ENCODE measurements at regions not wholly inside any gene's neighbourhood (a gene's known extent, or its start where the extent isn't known, plus 50 kb on each side); places are given as distances from the start of the nearest gene placed in this dataset.
"Not testable (repeated sequence)": the region's sequence is repeated elsewhere in the genome, so short reads cannot be mapped to it uniquely, and the experiment has no call there.

DNA sequence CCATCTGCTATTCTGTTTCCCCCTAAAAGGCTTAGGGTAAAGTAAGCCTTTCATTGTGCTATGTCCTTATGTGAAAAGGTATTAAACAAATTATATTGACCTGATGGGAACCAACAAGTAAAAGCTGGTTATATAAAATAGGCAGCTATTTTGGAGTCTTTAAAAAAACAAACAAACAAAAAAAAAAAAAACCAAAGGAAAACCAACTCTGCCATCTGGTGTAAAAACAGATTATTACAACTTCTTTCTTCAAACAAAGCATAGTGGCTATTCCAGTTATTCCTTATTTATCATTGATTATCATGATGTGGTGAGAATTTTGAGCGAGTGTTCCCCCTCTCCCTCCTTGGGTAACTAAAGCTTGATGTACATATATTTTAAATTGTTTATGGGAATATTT is 122.3 kb upstream of the FHL2 start:
- Mint-ChIP-seq H3K27me3 (no peaks in the 10 kb centered on the region), H3K36me3 (ENCODE audit: low read depth) (no peaks in the 10 kb centered on the region), H3K27ac (no peak overlapping the region), H3K9me3 (no peaks in the 10 kb centered on the region), H3K4me1 (ENCODE audit: low read depth) (no peaks in the 10 kb centered on the region), H3K4me3 (no peak overlapping the region)
- intact Hi-C loops (cut with micrococcal nuclease): loop anchor here (1.0 kb wide), 1 partner anchor 151 kb away; no protein-coding TSS in a partner anchor

- Mint-ChIP-seq H3K4me1 (ENCODE audit: low read depth) (no peaks in the 10 kb centered on the region), H3K9me3 (no peaks in the 10 kb centered on the region), H3K27me3 (no peaks in the 10 kb centered on the region), H3K27ac (no peak overlapping the region), H3K4me3 (no peak overlapping the region), H3K36me3 (ENCODE audit: low read depth) (no peaks in the 10 kb centered on the region)
- intact Hi-C loops (cut with micrococcal nuclease): no loop called here
These were observed 120.7 kb upstream of the FHL2 start for GRCh38 chr2:105519516-105519915.

GRCh38 chr2:105518897-105519296 is 120.0 kb upstream of the FHL2 start:
- no peaks in the 10 kb centered on the region for H3K27me3 Mint-ChIP-seq
- H3K9me3 Mint-ChIP-seq: no peaks in the 10 kb centered on the region
- no peak overlapping the region for H3K4me3 Mint-ChIP-seq
- H3K36me3 Mint-ChIP-seq (ENCODE audit: low read depth): no peaks in the 10 kb centered on the region
- no peaks in the 10 kb centered on the region for H3K4me1 Mint-ChIP-seq (ENCODE audit: low read depth)
- intact Hi-C loops (cut with micrococcal nuclease): no loop called here
- H3K27ac Mint-ChIP-seq: no peak overlapping the region

DNA sequence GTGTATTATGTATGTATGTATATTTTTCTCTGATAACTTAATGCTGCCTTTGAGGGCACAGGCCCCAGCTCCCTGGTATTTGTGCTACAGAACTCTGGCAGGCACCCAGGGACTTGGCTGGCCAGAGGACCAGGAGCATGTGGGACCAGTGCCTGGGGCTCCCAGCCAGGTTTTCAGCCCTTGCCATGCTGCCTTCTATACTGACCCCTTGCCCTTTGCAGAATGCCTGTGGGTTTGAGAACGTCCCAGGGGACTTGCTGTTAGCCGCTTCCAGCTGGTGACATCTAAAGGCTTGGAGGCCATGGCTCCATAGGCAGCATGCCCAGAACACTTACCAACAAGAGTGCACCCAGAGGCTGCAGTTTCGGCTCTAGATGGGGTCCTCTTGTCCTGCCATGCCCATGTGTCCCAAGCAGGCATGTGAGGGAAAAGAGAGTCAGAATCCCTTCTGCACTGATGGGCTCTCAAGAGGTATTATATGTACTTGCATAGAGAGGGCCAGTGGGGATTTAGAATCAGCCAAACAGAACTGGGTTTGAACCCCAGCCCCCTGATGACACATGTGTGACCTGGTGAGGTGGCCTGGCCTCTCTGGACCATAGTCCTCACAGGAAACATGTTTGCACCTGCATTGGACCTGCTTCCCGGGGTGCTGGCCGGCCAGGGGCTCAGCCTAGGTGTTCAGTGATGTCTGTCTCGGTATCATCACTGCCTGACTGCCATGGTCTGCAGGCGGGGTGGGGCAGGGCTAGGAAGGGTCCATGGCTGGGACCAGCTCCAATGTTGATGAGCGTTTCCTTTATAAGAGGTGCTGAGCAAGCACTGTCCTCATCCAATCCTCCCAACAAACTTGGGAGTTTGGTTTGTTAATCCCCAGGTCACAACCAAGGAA is 119.2 kb upstream of the FHL2 start:
- intact Hi-C loops (cut with micrococcal nuclease): no loop called here
- no peaks in the 10 kb centered on the region for H3K27me3 Mint-ChIP-seq
- no peaks in the 10 kb centered on the region for H3K36me3 Mint-ChIP-seq (ENCODE audit: low read depth)
- H3K9me3 Mint-ChIP-seq: no peaks in the 10 kb centered on the region
- no peaks in the 10 kb centered on the region for H3K4me1 Mint-ChIP-seq (ENCODE audit: low read depth)
- no peak overlapping the region for H3K4me3 Mint-ChIP-seq
- H3K27ac Mint-ChIP-seq: no peak overlapping the region

GRCh38 chr2:105515581-105516415 is 116.9 kb upstream of the FHL2 start:
- Mint-ChIP-seq H3K36me3 (ENCODE audit: low read depth) (no peaks in the 10 kb centered on the region), H3K4me1 (ENCODE audit: low read depth) (no peaks in the 10 kb centered on the region), H3K27me3 (no peaks in the 10 kb centered on the region), H3K4me3 (no peak overlapping the region), H3K9me3 (no peaks in the 10 kb centered on the region), H3K27ac (no peak overlapping the region)
- intact Hi-C loops (cut with micrococcal nuclease): no loop called here

- intact Hi-C loops (cut with micrococcal nuclease): no loop called here
These were observed 115.7 kb upstream of the FHL2 start for GRCh38 chr2:105514576-105514975.

DNA sequence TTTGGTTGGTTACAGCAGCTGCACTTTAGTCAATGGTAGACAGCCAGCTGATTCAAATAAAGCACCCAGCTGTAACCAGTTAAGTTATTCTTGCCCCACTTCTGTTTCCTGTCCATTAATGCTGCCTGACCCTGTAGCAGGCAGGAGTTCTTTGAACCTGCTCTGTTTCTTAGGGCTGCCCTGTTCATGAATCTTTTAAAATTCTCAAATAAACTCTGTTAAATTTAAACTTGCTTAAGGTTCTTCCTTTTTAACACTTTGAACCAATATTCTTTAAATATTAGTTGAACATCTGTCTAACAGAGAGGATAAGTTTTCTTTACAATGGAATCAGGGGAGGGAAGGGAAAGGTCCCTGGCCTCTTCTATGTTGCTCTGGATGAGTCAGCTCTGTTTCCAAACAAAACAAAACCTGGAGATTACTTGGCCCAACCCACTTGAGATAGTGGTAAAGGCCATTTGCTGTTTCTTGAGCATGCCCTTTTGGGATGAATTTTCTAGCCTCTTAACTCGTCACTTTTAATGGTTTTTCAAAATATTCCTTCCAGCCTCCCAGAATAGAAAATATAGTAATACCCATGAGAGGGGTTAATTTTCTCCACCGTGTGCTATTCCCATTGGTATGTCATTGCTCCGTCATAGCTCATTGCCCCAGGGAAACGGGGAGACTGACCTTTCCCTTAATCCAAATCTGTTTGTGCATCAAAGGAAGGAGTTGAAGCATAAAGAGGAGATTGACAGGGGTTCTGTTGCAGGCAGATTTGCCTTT is 112.1 kb upstream of the FHL2 start:
- Mint-ChIP-seq H3K4me3 (no peak overlapping the region), H3K36me3 (ENCODE audit: low read depth) (no peaks in the 10 kb centered on the region), H3K9me3 (no peaks in the 10 kb centered on the region), H3K4me1 (ENCODE audit: low read depth) (no peaks in the 10 kb centered on the region), H3K27me3 (no peaks in the 10 kb centered on the region), H3K27ac (no peak overlapping the region)
- intact Hi-C loops (cut with micrococcal nuclease): no loop called here

More at GRCh38 chr2:105514576-105514975, 115.7 kb upstream of the FHL2 start:
- Mint-ChIP-seq H3K9me3 (no peaks in the 10 kb centered on the region), H3K4me3 (no peak overlapping the region), H3K4me1 (ENCODE audit: low read depth) (no peaks in the 10 kb centered on the region), H3K27ac (no peak overlapping the region), H3K36me3 (ENCODE audit: low read depth) (no peaks in the 10 kb centered on the region), H3K27me3 (no peaks in the 10 kb centered on the region)

GRCh38 chr2:105509269-105510086 is 110.6 kb upstream of the FHL2 start:
- no peaks in the 10 kb centered on the region for H3K27me3 Mint-ChIP-seq
- intact Hi-C loops (cut with micrococcal nuclease): no loop called here
- no peak overlapping the region for H3K4me3 Mint-ChIP-seq

GRCh38 chr2:105506860-105507259 is 108.0 kb upstream of the FHL2 start:
- H3K27ac Mint-ChIP-seq; H3K9me3 Mint-ChIP-seq; H3K36me3 Mint-ChIP-seq (ENCODE audit: low read depth); intact Hi-C loops (cut with micrococcal nuclease); H3K4me3 Mint-ChIP-seq; H3K27me3 Mint-ChIP-seq; H3K4me1 Mint-ChIP-seq (ENCODE audit: low read depth): not testable (repeated sequence)

More at GRCh38 chr2:105509269-105510086, 110.6 kb upstream of the FHL2 start:
- no peak overlapping the region for H3K27ac Mint-ChIP-seq
- no peaks in the 10 kb centered on the region for H3K36me3 Mint-ChIP-seq (ENCODE audit: low read depth)
- no peaks in the 10 kb centered on the region for H3K4me1 Mint-ChIP-seq (ENCODE audit: low read depth)
- H3K9me3 Mint-ChIP-seq: no peaks in the 10 kb centered on the region

DNA sequence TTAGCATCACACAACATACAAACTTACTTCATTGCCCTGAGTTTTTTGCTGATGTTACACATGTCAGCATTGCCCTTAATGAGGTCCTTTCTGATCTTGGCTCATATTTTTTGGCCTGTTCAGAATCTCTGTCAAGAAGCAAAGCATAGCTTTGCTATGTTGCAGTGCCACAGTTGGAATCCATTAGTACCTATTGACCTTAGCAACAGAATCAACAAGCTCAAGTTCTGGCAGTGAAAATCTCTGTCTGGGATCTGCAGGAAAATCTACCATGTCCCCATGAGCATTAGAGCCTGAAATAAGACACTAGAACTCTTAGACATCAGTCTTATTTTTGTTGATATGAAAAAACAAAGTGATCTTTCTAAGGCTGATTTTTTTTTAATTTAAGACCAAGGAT is 105.6 kb upstream of the FHL2 start:
- intact Hi-C loops (cut with micrococcal nuclease): no loop called here
- H3K9me3 Mint-ChIP-seq: no peaks in the 10 kb centered on the region
- no peak overlapping the region for H3K4me3 Mint-ChIP-seq
- H3K27me3 Mint-ChIP-seq: no peaks in the 10 kb centered on the region
- H3K4me1 Mint-ChIP-seq (ENCODE audit: low read depth): no peaks in the 10 kb centered on the region
- no peaks in the 10 kb centered on the region for H3K36me3 Mint-ChIP-seq (ENCODE audit: low read depth)
- no peak overlapping the region for H3K27ac Mint-ChIP-seq

- Mint-ChIP-seq H3K36me3 (ENCODE audit: low read depth) (no peaks in the 10 kb centered on the region), H3K27me3 (no peaks in the 10 kb centered on the region), H3K9me3 (no peaks in the 10 kb centered on the region), H3K4me3 (no peak overlapping the region), H3K4me1 (ENCODE audit: low read depth) (no peaks in the 10 kb centered on the region), H3K27ac (no peak overlapping the region)
- intact Hi-C loops (cut with micrococcal nuclease): no loop called here
These were observed 103.9 kb upstream of the FHL2 start for GRCh38 chr2:105502625-105503334.

DNA sequence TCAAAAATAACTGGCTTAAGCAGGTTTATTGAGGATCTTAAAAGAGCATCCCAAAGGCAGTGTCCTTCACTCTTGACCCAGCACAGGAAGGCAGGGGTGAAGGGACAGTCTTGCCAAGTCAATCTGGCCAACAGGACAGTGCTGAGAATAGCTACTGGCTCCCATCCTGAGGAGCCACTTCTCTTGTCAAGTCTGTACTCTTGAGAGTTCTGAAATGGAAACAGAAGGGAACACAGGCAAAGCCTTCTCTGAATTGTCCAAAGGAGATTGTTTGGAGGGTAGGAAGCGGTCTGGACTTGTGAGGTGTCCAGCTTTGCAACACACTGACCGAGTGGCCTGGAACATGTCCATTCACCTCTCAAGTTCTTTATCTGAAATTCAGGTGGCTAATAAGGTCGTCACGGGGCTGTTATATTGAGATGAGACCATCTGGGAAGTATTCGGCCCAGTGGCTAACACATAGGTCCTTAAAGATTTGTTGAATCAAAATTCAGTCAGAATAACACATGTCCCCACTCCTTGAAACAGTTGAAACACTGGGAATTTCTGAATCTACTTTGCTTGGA is 99.5 kb upstream of the FHL2 start:
- Mint-ChIP-seq H3K9me3 (peaks cover under 1% of the 10 kb centered on the region), H3K4me3 (no peak overlapping the region), H3K27me3 (no peaks in the 10 kb centered on the region), H3K4me1 (ENCODE audit: low read depth) (no peaks in the 10 kb centered on the region), H3K27ac (no peak overlapping the region), H3K36me3 (ENCODE audit: low read depth) (no peaks in the 10 kb centered on the region)
- intact Hi-C loops (cut with micrococcal nuclease): no loop called here

Data from dendritic cell treated with granulocyte-macrophage colony-stimulating factor and Interleukin-4, amounts not matched to agents 40 ng/mL and 50 ng/mL, for 4 days (primary cell).